SK-N-SH (cell line): ENCODE measurements at regions not wholly inside any gene's neighbourhood (a gene's known extent, or its start where the extent isn't known, plus 50 kb on each side); places are given as distances from the start of the nearest gene placed in this dataset.

Experiments used
- CHD2 ChIP-seq: fragments of 150-350 bp; IDR thresholded peaks from 2 replicates; pipeline ENCODE4 v1.6.1; 2018; ENCODE audit warnings: low read length; ENCODE audit not compliant: partially characterized antibody
- EP300 ChIP-seq, 2 experiments: IDR thresholded peaks; 2 replicates each; pipeline versions ENCODE4 v1.4.0 to v1.6.1; 2012; ENCODE audit warnings: borderline replicate concordance in 1 of 2, low read depth in 1 of 2, low read length in 1 of 2
- FOSL2 ChIP-seq: IDR thresholded peaks from 2 replicates; pipeline ENCODE4 v1.4.0; 2012; ENCODE audit warnings: low read depth, mild to moderate bottlenecking, moderate library complexity, borderline replicate concordance
- FOXJ3 ChIP-seq: sonication (generic); formaldehyde crosslinking; IDR thresholded peaks from 2 replicates; pipeline ENCODE4 v1.5.1; 2020; ENCODE audit warnings: mild to moderate bottlenecking, missing genetic modification reagents
- GABPA ChIP-seq: IDR thresholded peaks from 2 replicates; pipeline ENCODE4 v1.4.0; 2012; ENCODE audit warnings: low read depth, mild to moderate bottlenecking
- POLR2AphosphoS5 ChIP-seq: IDR thresholded peaks from 2 replicates; pipeline ENCODE4 v1.6.1; 2012; ENCODE audit warnings: low read depth, low read length
- SIN3A ChIP-seq: IDR thresholded peaks from 2 replicates; pipeline ENCODE4 v1.6.1; 2012; ENCODE audit warnings: low read depth, mild to moderate bottlenecking, low read length, moderate library complexity, borderline replicate concordance
- SMC3 ChIP-seq: IDR thresholded peaks from 2 replicates; pipeline ENCODE4 v1.6.1; 2012; ENCODE audit warnings: low read depth, low read length, improper control_type of control experiment
- TF ChIP-seq, protein P1 (sequence below): fragments of 200-600 bp; sonication (generic); IDR thresholded peaks from 2 replicates; pipeline ENCODE4 v1.6.1; 2017; ENCODE audit warnings: antibody characterized with exemption, mild to moderate bottlenecking, moderate library complexity
- TF ChIP-seq, protein P2 (sequence below): IDR thresholded peaks from 2 replicates; pipeline ENCODE4 v1.4.0; 2012; ENCODE audit warnings: low read depth, borderline replicate concordance

DNA sequence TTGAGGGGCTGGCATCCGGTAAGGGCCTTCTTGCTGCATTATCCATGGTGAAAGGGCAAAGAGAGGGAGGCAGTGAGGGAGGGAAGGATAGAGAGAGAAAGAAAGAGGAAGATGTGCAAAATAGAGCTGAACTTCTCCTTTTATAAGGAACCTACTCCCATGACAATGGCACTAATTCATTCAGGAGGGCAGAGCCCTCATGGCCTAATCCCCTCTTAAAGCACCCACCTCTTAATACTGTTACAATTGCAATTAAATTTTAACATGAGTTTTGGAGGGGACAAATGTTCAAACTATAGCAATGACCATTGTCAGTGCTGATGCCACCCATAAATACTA lies 60.2 kb downstream of the CXCR4 start:
- TF ChIP-seq FOXJ3 (CRISPR knock-in tag) (no peak), FOSL2 (no peak), SMC3 (no peak), EP300 (IDR thresholded peaks at IDR 0.05; ENCODE audit: borderline replicate concordance in 1 of 2, low read depth in 1 of 2, low read length in 1 of 2) (no peak), POLR2AphosphoS5 (no peak), SIN3A (no peak), CHD2 (no peak), GABPA (no peak)
- TF ChIP-seq, protein P1, sequence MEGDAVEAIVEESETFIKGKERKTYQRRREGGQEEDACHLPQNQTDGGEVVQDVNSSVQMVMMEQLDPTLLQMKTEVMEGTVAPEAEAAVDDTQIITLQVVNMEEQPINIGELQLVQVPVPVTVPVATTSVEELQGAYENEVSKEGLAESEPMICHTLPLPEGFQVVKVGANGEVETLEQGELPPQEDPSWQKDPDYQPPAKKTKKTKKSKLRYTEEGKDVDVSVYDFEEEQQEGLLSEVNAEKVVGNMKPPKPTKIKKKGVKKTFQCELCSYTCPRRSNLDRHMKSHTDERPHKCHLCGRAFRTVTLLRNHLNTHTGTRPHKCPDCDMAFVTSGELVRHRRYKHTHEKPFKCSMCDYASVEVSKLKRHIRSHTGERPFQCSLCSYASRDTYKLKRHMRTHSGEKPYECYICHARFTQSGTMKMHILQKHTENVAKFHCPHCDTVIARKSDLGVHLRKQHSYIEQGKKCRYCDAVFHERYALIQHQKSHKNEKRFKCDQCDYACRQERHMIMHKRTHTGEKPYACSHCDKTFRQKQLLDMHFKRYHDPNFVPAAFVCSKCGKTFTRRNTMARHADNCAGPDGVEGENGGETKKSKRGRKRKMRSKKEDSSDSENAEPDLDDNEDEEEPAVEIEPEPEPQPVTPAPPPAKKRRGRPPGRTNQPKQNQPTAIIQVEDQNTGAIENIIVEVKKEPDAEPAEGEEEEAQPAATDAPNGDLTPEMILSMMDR, result no peak
- TF ChIP-seq, protein P2, sequence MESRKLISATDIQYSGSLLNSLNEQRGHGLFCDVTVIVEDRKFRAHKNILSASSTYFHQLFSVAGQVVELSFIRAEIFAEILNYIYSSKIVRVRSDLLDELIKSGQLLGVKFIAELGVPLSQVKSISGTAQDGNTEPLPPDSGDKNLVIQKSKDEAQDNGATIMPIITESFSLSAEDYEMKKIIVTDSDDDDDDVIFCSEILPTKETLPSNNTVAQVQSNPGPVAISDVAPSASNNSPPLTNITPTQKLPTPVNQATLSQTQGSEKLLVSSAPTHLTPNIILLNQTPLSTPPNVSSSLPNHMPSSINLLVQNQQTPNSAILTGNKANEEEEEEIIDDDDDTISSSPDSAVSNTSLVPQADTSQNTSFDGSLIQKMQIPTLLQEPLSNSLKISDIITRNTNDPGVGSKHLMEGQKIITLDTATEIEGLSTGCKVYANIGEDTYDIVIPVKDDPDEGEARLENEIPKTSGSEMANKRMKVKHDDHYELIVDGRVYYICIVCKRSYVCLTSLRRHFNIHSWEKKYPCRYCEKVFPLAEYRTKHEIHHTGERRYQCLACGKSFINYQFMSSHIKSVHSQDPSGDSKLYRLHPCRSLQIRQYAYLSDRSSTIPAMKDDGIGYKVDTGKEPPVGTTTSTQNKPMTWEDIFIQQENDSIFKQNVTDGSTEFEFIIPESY, result no peak
